ENCODE measurements at regions not wholly inside any gene's neighbourhood (a gene's known extent, or its start where the extent isn't known, plus 50 kb on each side); places are given as distances from the start of the nearest gene placed in this dataset.

GRCh38 chr7:41027428-41028115, 675.3 kb downstream of the INHBA start:
- in situ Hi-C loops (cut with MboI; ENCODE audit: low sequenced_read_pairs) = no loop called here

- in situ Hi-C loops (cut with MboI; ENCODE audit: low sequenced_read_pairs) = loop anchor here (25.0 kb wide), 1 partner anchor 688 kb away; the partner anchor contains the start of gene INHBA
Observed at GRCh38 chr7:41024126-41024525, 678.8 kb downstream of the INHBA start.

GRCh38 chr7:41020056-41020455, 682.8 kb downstream of the INHBA start:
- in situ Hi-C loops (cut with MboI; ENCODE audit: low sequenced_read_pairs) = loop anchor here (25.0 kb wide), 1 partner anchor 692 kb away; the partner anchor contains the start of gene INHBA

GRCh38 chr7:41013117-41013516, 689.8 kb downstream of the INHBA start:
- in situ Hi-C loops (cut with MboI; ENCODE audit: low sequenced_read_pairs) = loop anchor here (25.0 kb wide), 1 partner anchor 699 kb away; the partner anchor contains the start of gene INHBA

GRCh38 chr7:41012041-41012440, 690.8 kb downstream of the INHBA start:
- in situ Hi-C loops (cut with MboI; ENCODE audit: low sequenced_read_pairs) = loop anchor here (25.0 kb wide), 1 partner anchor 700 kb away; the partner anchor contains the start of gene INHBA

- in situ Hi-C loops (cut with MboI; ENCODE audit: low sequenced_read_pairs) = loop anchor here (25.0 kb wide), 1 partner anchor 701 kb away; the partner anchor contains the start of gene INHBA
Observed at GRCh38 chr7:41010967-41011366, 691.9 kb downstream of the INHBA start.

GRCh38 chr7:41010418-41010817, 692.5 kb downstream of the INHBA start:
- in situ Hi-C loops (cut with MboI; ENCODE audit: low sequenced_read_pairs) = loop anchor here (25.0 kb wide), 1 partner anchor 702 kb away; the partner anchor contains the start of gene INHBA

- in situ Hi-C loops (cut with MboI; ENCODE audit: low sequenced_read_pairs) = loop anchor here (25.0 kb wide), 1 partner anchor 704 kb away; the partner anchor contains the start of gene INHBA
Observed at GRCh38 chr7:41007811-41008210, 695.1 kb downstream of the INHBA start.

- in situ Hi-C loops (cut with MboI; ENCODE audit: low sequenced_read_pairs) = loop anchor here (25.0 kb wide), 1 partner anchor 705 kb away; the partner anchor contains the start of gene INHBA
Observed at GRCh38 chr7:41007351-41007751, 695.5 kb downstream of the INHBA start.

- in situ Hi-C loops (cut with MboI; ENCODE audit: low sequenced_read_pairs) = loop anchor here (25.0 kb wide), 1 partner anchor 706 kb away; the partner anchor contains the start of gene INHBA
Observed at GRCh38 chr7:41006306-41006995, 696.4 kb downstream of the INHBA start.

GRCh38 chr7:41005374-41005901, 697.5 kb downstream of the INHBA start:
- in situ Hi-C loops (cut with MboI; ENCODE audit: low sequenced_read_pairs) = loop anchor here (25.0 kb wide), 1 partner anchor 707 kb away; the partner anchor contains the start of gene INHBA

GRCh38 chr7:41003977-41004376, 698.9 kb downstream of the INHBA start:
- in situ Hi-C loops (cut with MboI; ENCODE audit: low sequenced_read_pairs) = loop anchor here (25.0 kb wide), 1 partner anchor 708 kb away; the partner anchor contains the start of gene INHBA

GRCh38 chr7:41003611-41003940, 699.3 kb downstream of the INHBA start:
- in situ Hi-C loops (cut with MboI; ENCODE audit: low sequenced_read_pairs) = loop anchor here (25.0 kb wide), 1 partner anchor 709 kb away; the partner anchor contains the start of gene INHBA

GRCh38 chr7:41002741-41003610, 699.9 kb downstream of the INHBA start:
- in situ Hi-C loops (cut with MboI; ENCODE audit: low sequenced_read_pairs) = loop anchor here (25.0 kb wide), 1 partner anchor 709 kb away; the partner anchor contains the start of gene INHBA

- in situ Hi-C loops (cut with MboI; ENCODE audit: low sequenced_read_pairs) = loop anchor here (25.0 kb wide), 1 partner anchor 712 kb away; the partner anchor contains the start of gene INHBA
Observed at GRCh38 chr7:41000042-41000441, 702.8 kb downstream of the INHBA start.

GRCh38 chr7:40996233-40996677, 706.6 kb downstream of the INHBA start:
- in situ Hi-C loops (cut with MboI; ENCODE audit: low sequenced_read_pairs) = no loop called here

GRCh38 chr7:40990841-40991240, 712.0 kb downstream of the INHBA start:
- in situ Hi-C loops (cut with MboI; ENCODE audit: low sequenced_read_pairs) = no loop called here

- in situ Hi-C loops (cut with MboI; ENCODE audit: low sequenced_read_pairs) = no loop called here
Observed at GRCh38 chr7:40987571-40987970, 715.3 kb downstream of the INHBA start.

- in situ Hi-C loops (cut with MboI; ENCODE audit: low sequenced_read_pairs) = no loop called here
Observed at GRCh38 chr7:40986351-40986873, 716.5 kb downstream of the INHBA start.

- in situ Hi-C loops (cut with MboI; ENCODE audit: low sequenced_read_pairs) = no loop called here
Observed at GRCh38 chr7:40983111-40983510, 719.8 kb downstream of the INHBA start.

Data from HL-60/S4 (cell line).